ENCODE measurements at regions not wholly inside any gene's neighbourhood (a gene's known extent, or its start where the extent isn't known, plus 50 kb on each side); places are given as distances from the start of the nearest gene placed in this dataset.

DNA sequence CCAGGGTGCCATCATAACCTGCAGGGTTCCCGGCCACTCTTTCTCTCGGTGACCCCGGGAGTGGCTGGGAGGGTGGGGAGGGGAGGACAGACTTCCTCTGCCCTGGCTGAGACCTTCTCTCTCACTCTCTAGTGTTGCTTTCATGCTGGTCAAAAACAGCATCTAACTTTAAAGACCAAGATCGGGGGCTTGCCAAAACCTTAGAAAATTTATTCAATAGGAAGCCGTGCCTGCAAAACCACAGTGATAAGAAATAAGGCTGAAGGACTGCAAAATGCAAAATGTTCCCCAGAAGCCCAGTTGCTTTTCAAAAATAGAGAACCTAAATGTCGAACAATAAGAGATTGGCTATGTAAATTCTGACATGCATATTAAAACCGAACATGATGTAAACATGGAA lies 344.0 kb downstream of the FOXL1 start:
- Mint-ChIP-seq H3K9me3 (no peaks in the 10 kb centered on the region), H3K36me3 (ENCODE audit: low read depth) (no peaks in the 10 kb centered on the region), H3K4me1 (ENCODE audit: low read depth) (no peaks in the 10 kb centered on the region), H3K27me3 (ENCODE audit: low read depth) (peaks cover 21% of the 10 kb centered on the region), H3K27ac (no peak overlapping the region), H3K4me3 (no peak overlapping the region)
- DNase-seq (ENCODE audit: low spot score), result no peak

DNA sequence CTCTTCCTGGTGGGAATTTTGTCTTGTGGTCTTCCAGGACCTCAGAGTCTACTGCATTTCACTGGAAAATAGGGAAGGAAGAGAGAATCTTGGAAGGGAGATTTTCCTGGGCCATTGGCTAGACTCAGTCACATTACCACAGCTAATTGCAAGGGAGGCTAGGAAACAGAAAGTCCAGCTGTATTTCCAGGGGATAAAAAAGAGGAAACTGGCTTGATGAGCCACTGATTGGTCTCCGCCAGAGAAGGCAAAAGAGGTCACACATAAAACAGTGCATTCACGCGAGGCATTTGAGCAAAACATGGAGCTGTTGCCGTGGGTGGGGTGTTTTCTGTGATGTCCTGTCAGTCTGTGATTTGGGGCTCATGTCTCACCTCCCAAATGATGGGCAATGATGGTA lies 345.3 kb downstream of the FOXL1 start:
- no peaks in the 10 kb centered on the region for H3K9me3 Mint-ChIP-seq
- no peaks in the 10 kb centered on the region for H3K4me1 Mint-ChIP-seq (ENCODE audit: low read depth)
- H3K4me3 Mint-ChIP-seq, result no peak overlapping the region
- peaks cover 28% of the 10 kb centered on the region for H3K27me3 Mint-ChIP-seq (ENCODE audit: low read depth)
- no peak for DNase-seq (ENCODE audit: low spot score)
- no peaks in the 10 kb centered on the region for H3K36me3 Mint-ChIP-seq (ENCODE audit: low read depth)
- no peak overlapping the region for H3K27ac Mint-ChIP-seq

DNA sequence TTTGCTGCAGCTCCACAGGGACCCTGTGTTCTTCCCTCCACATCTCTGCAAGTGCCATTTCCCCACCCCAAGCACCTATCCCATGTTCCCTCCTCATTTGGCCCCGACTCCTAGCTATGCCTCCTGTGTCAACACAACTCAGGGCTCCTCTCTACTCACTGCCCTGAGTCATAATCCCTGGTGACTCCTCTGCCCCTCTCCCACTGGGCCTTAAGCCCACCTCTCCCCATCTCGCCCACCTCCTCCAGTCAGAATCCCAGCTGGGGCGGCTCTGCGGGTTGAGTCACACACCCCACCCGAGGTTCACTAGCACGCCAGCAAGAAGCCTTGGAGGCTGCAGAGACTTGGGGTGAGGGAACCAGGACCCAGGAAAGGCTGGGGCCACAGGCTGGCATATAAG lies 346.2 kb downstream of the FOXL1 start:
- Mint-ChIP-seq H3K4me1 (ENCODE audit: low read depth) (no peaks in the 10 kb centered on the region), H3K36me3 (ENCODE audit: low read depth) (no peaks in the 10 kb centered on the region), H3K27ac (no peak overlapping the region), H3K27me3 (ENCODE audit: low read depth) (peaks cover 37% of the 10 kb centered on the region), H3K9me3 (no peaks in the 10 kb centered on the region), H3K4me3 (no peak overlapping the region)
- no peak for DNase-seq (ENCODE audit: low spot score)

DNA sequence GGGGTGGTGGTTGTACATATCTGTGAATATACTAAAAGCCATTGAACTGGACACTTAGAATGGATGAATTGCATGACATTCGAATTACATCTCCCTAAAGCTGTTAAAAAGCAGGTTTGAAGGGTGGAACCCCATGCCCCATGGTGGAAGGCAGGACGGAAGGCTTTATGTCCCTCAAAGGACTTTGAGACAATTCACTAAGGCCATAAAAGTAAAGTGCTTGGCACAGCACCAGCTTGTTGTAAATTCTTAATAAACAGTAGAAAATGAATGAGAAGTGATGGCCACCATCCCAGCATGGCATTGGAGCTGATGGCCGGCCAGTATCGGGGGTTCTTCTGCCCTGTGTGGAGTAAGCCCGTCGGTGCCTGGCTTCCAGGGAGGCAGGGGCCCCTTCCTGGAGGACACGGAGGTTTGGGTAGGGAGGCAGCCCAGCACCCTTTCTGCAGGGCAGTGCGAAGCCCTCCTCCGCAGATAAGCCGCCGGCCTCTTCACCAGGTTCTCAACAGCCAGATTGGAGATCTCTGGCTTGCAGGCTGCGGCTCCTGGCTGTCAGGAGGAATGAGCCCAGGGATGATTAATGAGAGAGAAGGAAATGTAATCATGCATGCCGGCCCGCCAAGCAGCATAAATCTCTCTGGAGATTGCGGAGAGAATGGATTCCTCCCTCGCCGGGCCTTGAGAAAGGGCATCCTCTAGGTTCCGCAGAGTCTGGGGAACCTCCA lies 346.9 kb downstream of the FOXL1 start:
- peaks cover 42% of the 10 kb centered on the region for H3K27me3 Mint-ChIP-seq (ENCODE audit: low read depth)
- no peaks in the 10 kb centered on the region for H3K9me3 Mint-ChIP-seq
- no peak overlapping the region for H3K4me3 Mint-ChIP-seq
- H3K4me1 Mint-ChIP-seq (ENCODE audit: low read depth), result no peaks in the 10 kb centered on the region
- no peaks in the 10 kb centered on the region for H3K36me3 Mint-ChIP-seq (ENCODE audit: low read depth)
- DNase-seq (ENCODE audit: low spot score), result no peak
- no peak overlapping the region for H3K27ac Mint-ChIP-seq

DNA sequence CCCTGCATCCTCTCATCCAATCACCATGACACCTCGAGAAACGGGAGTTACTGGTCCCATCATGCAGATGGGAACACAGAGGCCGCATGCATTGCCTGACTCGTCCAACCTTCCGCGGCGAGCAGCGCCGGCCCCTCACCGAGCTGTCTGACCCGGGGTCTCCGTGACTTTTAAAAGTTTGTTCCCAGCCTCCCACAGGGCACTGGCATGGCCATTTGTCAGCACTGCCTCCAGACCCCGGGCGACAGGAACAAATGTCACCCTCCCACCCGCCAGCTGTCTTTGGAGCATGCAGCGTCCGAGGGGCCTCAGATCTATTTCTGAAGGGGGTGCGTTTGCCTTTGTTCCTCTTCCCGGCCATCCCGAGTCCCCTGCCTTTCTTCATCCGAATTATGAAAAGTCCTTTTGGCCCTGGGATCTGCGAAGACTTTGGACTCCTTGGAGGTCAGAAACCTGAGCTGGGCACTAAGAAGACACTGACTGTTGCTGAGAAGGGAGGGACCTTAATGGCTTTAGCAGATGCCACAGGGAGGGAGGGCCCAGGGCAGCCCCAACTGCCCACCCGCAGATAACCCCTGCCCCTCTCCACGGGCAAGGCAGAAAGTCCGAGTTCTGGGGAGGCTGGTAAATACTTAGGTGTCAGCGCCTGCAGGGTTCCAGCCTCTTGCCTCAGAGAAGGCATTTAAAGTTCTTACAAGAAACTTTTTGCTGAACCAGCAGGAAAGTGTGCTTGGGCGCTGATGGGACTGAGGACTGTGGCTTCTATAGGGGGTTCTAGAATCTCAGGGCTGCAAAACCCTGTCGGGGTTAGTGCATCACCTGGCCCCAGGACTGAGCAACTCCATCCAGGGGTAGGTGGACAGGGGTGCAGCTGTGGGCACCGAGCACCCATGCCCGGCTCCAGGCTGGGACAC lies 348.1 kb downstream of the FOXL1 start:
- no peak for DNase-seq (ENCODE audit: low spot score)
- no peaks in the 10 kb centered on the region for H3K4me1 Mint-ChIP-seq (ENCODE audit: low read depth)
- no peak overlapping the region for H3K27ac Mint-ChIP-seq
- H3K27me3 Mint-ChIP-seq (ENCODE audit: low read depth), result peaks cover 46% of the 10 kb centered on the region
- H3K36me3 Mint-ChIP-seq (ENCODE audit: low read depth), result no peaks in the 10 kb centered on the region
- H3K4me3 Mint-ChIP-seq, result no peak overlapping the region
- no peaks in the 10 kb centered on the region for H3K9me3 Mint-ChIP-seq

DNA sequence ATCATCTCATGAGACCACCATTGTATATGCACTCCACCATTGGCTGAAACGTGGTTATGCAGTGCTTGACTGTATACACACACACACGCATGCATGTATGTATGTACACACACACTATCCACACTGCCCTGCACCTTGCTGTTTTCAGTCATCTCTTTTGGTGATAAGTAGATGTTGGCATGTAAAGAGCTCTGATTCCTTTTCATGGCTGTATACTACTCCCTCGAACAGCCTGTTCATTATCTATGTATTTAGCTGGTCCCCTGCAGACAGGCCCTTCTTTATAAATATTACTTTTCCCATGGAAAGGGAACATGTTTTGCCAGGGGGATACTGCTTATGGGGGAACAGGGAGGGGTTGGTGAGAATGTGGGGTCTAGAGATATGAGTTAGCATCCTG lies 349.4 kb downstream of the FOXL1 start:
- Mint-ChIP-seq H3K27me3 (ENCODE audit: low read depth) (peaks cover 46% of the 10 kb centered on the region), H3K4me3 (no peak overlapping the region), H3K4me1 (ENCODE audit: low read depth) (no peaks in the 10 kb centered on the region), H3K9me3 (no peaks in the 10 kb centered on the region), H3K36me3 (ENCODE audit: low read depth) (no peaks in the 10 kb centered on the region), H3K27ac (no peak overlapping the region)
- DNase-seq (ENCODE audit: low spot score), result no peak

DNA sequence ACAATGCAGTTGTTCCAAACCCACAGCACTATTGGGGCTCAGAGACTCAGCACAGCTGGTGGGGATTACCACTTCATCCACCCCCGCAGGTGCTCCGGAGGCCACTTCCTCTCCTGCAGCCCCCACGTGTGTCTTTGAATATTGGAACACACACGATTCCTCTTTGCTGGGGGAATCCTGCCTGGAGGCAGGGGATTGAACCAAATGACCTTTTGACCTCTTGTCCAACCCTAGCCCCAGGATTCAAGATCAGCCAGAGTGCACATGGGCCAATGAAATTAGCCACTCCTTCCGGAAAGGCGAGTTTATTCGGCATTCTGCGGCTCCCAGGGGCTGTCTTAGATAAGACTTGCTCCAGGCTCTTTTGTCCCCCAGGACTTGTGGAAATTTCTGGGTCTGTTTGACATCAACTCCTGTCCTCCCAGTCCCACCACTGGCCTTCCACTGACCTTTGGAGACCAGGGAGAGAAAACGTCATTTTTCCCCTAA lies 350.2 kb downstream of the FOXL1 start:
- Mint-ChIP-seq H3K27ac (no peak overlapping the region), H3K36me3 (ENCODE audit: low read depth) (no peaks in the 10 kb centered on the region), H3K9me3 (no peaks in the 10 kb centered on the region), H3K27me3 (ENCODE audit: low read depth) (peaks cover 44% of the 10 kb centered on the region), H3K4me1 (ENCODE audit: low read depth) (no peaks in the 10 kb centered on the region), H3K4me3 (no peak overlapping the region)
- DNase-seq (ENCODE audit: low spot score), result no peak

DNA sequence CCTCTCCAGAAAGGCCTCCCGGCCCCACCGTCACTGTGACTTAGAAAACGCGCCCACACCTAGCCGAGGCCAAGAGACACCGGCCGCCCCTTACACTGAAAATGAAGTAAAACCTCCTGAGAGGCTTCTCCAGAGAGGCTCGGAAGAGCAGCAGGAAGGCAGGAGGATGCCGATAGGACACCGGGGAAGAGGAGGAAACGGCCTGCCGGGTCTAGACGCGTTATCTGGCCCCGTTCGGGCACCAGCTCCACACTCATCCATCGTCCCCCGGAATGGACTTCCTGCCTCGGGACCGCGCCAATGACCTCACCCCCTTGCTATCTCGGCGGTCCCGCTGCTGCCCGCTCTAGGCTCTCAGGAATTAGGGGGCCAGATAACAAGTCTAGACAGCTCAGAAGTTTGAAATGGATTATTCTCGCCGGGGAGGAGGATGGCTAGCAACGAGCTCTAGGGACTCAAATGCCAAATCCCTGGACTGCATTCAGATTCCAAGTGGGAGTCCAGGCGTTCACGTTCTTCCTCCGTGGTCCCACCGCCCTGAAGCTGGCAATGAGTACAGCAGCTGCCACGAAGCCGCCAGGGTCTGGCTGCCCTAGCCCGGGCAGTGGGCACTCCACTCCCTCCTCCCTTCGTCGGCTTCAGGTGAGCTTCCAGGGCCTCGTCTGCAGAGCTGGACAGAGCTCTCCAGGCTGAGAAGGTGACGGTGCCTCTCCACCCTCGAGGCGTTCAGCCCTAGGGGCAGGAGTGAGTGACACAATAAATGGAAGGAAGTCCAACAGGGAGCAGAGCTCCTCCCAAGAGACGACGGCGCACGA lies 350.9 kb downstream of the FOXL1 start:
- Mint-ChIP-seq H3K27ac (no peak overlapping the region), H3K9me3 (no peaks in the 10 kb centered on the region), H3K36me3 (ENCODE audit: low read depth) (no peaks in the 10 kb centered on the region), H3K4me3 (no peak overlapping the region), H3K4me1 (ENCODE audit: low read depth) (no peaks in the 10 kb centered on the region), H3K27me3 (ENCODE audit: low read depth) (peaks cover 45% of the 10 kb centered on the region)
- no peak for DNase-seq (ENCODE audit: low spot score)

DNA sequence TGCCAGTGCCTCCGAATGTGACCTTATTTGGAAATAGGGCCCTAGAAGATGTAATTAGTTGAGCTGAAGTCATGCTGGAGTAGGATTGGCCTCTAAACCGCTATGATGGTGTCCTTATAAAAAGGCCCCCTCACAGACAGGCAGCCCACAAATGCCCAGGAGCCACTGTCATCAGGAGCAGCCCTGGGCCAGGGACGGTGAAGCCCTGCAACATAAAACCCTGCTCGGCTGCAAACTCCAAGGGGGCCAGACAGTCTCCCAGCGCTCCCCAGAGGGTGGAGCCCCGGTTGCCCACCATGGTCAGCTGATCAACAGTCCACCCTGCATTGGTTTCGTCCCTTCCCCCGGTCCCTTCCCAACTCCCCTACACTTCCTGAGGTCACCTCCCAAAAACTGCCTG lies 351.7 kb downstream of the FOXL1 start:
- DNase-seq (ENCODE audit: low spot score), result no peak
- Mint-ChIP-seq H3K27me3 (ENCODE audit: low read depth) (peaks cover 44% of the 10 kb centered on the region), H3K27ac (no peak overlapping the region)

DNA sequence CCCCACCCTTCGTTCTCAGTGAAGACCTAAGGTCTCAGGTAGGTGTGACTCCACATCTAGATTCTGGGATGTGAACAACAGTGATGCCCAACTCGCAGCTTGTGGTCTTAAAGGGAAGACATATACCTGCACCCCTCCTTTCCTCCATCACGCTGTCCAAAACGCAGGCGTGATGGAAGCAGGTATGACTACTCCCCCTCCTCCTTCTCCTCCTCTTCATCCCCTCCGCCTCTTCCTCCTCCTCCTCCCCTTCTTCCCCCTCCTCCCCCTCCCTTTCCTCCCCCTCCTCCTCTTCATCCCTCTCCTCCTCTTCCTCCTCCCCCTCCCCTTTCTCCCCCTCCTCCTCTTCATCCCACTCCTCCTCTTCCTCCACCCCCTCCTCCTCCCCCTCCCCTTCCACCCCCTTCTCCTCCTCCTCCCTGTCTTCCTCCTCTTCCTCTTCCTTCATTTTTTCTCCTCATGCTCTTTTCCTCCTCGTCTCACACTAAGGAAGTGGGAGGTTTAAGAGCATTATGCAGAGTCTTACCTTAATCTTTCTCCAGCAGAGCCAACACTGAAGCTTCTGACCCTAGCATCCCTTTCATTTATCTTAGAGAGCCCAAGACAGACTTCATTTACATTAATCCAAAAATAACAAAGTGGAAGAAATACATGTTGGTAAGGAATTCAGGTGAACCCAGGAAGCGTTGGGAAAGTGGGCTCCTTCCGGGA lies 352.5 kb downstream of the FOXL1 start:
- Mint-ChIP-seq H3K27me3 (ENCODE audit: low read depth) (peaks cover 43% of the 10 kb centered on the region), H3K27ac (no peak overlapping the region), H3K36me3 (ENCODE audit: low read depth) (no peaks in the 10 kb centered on the region), H3K9me3 (no peaks in the 10 kb centered on the region), H3K4me1 (ENCODE audit: low read depth) (peaks cover 2% of the 10 kb centered on the region), H3K4me3 (no peak overlapping the region)
- no peak for DNase-seq (ENCODE audit: low spot score)

More for the DNA sequence above, 351.7 kb downstream of the FOXL1 start:
- Mint-ChIP-seq H3K4me1 (ENCODE audit: low read depth) (peaks cover 2% of the 10 kb centered on the region), H3K9me3 (no peaks in the 10 kb centered on the region), H3K4me3 (no peak overlapping the region), H3K36me3 (ENCODE audit: low read depth) (no peaks in the 10 kb centered on the region)

DNA sequence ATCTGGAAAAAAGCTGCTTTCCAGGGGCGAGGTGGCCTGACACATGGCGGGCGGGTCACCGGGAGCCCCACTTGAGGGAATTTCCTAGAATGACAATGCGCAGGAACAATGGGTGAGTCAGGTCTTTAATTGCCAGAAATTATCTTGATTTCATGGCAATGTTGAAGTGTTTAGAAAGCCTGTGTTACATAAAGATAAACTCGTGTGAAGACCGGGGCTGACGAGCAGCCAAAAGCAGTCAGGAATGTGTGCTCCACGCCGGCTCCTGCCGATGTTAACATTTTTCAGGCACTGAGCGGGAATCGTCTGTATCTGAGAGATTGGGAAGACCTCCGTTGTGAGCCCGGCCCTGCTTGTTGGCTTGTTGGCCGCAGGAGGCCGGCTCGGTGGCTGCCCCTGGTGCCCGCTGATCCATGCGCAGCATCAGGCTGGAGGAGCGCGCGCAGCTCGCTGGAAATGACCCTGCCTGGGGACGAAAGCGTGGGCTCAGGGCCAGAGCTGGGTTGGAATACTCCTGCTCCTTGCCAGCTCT lies 353.1 kb downstream of the FOXL1 start:
- Mint-ChIP-seq H3K27ac (no peak overlapping the region), H3K9me3 (no peaks in the 10 kb centered on the region), H3K4me3 (no peak overlapping the region), H3K4me1 (ENCODE audit: low read depth) (peaks cover 2% of the 10 kb centered on the region), H3K27me3 (ENCODE audit: low read depth) (peaks cover 41% of the 10 kb centered on the region), H3K36me3 (ENCODE audit: low read depth) (no peaks in the 10 kb centered on the region)
- no peak for DNase-seq (ENCODE audit: low spot score)

DNA sequence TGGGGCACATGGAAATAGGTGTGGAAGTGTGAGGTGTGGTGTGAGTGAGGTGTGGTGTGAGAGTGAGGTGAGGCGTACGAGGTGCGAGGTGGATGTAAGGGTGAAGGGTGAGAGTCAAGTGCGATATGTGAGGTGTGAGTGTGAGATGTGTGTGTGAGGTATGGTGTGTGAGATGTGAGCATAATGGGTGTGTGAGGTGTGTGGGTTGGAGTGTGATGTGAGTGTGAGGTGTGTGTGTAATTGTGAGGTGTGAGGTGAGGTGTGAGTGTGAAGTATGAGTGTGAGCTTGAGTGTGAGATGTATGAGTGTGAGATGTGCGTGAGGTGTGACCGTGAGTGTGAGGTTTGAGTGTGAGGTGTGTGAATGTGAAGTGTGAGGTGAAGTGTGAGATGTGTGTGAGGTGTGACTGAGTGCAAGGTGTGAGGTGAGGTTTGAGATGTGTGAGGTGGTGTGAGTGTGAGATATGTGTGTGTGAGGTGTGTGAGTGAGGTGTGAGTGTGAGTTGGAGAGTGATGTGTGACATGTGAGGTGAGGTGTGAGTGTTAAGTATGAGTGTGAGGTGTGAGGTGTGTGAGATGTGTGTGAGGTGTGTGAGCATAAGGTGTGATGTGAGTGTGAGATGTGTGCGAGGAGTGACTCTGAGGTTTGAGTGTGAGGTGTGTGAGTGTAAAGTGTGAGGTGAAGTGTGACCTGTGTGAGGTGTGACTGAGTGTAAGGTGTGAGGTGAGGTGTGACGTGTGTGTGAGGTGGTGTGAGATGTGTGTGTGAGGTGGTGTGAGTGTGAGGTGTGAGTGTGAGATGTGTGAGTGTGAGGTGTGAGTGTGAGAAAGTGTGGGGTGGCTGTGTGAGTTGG lies 354.0 kb downstream of the FOXL1 start:
- H3K27me3 Mint-ChIP-seq (ENCODE audit: low read depth), result peaks cover 41% of the 10 kb centered on the region
- no peak overlapping the region for H3K27ac Mint-ChIP-seq
- no peaks in the 10 kb centered on the region for H3K36me3 Mint-ChIP-seq (ENCODE audit: low read depth)
- no peak overlapping the region for H3K4me3 Mint-ChIP-seq
- DNase-seq (ENCODE audit: low spot score), result no peak
- H3K4me1 Mint-ChIP-seq (ENCODE audit: low read depth), result peaks cover 2% of the 10 kb centered on the region
- H3K9me3 Mint-ChIP-seq, result no peaks in the 10 kb centered on the region

Measured in T-helper 2 cell treated with Interferon-gamma antibody and Interleukin-4, amounts not matched to agents 5 μg/mL and 100 μg/mL, for 36 hours (primary cell).